ENCODE measurements at regions not wholly inside any gene's neighbourhood (a gene's known extent, or its start where the extent isn't known, plus 50 kb on each side); places are given as distances from the start of the nearest gene placed in this dataset.

DNA sequence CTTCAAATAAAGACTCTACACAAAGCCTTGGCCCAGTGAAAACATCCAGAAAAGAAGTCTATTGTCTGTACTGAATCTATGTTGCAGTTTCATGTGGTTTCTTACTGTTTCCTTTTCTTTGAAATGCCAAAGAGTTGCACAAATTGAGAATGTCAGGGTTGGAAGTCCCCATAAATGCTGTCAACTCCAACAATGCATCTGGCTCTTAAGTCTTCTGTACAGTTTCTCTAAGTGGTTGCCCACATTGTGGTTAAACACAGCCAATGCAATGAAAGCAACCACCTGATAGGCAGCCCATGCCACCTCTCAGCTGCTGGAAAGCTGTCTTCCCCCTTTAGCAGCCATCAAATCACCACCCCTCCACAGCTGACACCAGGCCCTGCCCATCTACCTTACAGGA, 67.2 kb upstream of the C1GALT1C1 start:
- H3K4me3 ChIP-seq: no peak overlapping the region
- no peaks in the 10 kb centered on the region for H3K4me1 ChIP-seq (ENCODE audit: insufficient read depth)
- intact Hi-C loops (cut with DNase I): no loop called here
- no peaks in the 10 kb centered on the region for H3K27me3 ChIP-seq
- DNase-seq: no peak
- H3K36me3 ChIP-seq: no peaks in the 10 kb centered on the region
- no peaks in the 10 kb centered on the region for H3K9me3 ChIP-seq
- TF ChIP-seq, protein P1, sequence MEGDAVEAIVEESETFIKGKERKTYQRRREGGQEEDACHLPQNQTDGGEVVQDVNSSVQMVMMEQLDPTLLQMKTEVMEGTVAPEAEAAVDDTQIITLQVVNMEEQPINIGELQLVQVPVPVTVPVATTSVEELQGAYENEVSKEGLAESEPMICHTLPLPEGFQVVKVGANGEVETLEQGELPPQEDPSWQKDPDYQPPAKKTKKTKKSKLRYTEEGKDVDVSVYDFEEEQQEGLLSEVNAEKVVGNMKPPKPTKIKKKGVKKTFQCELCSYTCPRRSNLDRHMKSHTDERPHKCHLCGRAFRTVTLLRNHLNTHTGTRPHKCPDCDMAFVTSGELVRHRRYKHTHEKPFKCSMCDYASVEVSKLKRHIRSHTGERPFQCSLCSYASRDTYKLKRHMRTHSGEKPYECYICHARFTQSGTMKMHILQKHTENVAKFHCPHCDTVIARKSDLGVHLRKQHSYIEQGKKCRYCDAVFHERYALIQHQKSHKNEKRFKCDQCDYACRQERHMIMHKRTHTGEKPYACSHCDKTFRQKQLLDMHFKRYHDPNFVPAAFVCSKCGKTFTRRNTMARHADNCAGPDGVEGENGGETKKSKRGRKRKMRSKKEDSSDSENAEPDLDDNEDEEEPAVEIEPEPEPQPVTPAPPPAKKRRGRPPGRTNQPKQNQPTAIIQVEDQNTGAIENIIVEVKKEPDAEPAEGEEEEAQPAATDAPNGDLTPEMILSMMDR (IDR thresholded peaks at IDR 0.05): no peak
- TF ChIP-seq EP300 (IDR thresholded peaks at IDR 0.05): no peak
- TF ChIP-seq POLR2A (IDR thresholded peaks at IDR 0.05): no peak
- no peak overlapping the region for H3K27ac ChIP-seq

DNA sequence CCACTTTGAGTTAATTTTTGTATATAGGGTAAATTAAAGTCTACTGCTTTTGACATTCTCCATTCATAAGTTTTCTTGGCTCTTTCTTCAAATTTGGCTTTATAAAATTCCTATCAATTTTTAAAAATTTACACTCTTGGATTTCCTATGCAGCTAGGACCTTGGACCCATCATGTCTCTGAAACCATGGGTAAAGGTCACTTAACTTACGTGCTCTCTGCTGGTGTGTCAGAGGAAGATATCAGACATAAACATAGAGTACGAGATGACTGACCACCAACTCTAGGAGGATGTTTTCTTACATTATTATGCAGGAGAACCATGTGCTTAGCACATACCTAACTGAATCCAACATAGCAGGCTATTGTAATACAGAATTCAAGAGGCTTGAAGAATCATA, 62.5 kb upstream of the C1GALT1C1 start:
- Histone ChIP-seq H3K36me3 (no peaks in the 10 kb centered on the region), H3K4me1 (ENCODE audit: insufficient read depth) (no peaks in the 10 kb centered on the region), H3K27ac (no peak overlapping the region), H3K27me3 (no peaks in the 10 kb centered on the region), H3K4me3 (no peak overlapping the region), H3K9me3 (no peaks in the 10 kb centered on the region)
- intact Hi-C loops (cut with DNase I): no loop called here
- DNase-seq: no peak
- TF ChIP-seq, protein P1 (IDR thresholded peaks at IDR 0.05): no peak
- TF ChIP-seq POLR2A (IDR thresholded peaks at IDR 0.05) (no peak), EP300 (IDR thresholded peaks at IDR 0.05) (no peak)
- WGBS, 3 donors: 50 to 58% (median 56%) methylated on average over 2 of the region's 2 CpGs

DNA sequence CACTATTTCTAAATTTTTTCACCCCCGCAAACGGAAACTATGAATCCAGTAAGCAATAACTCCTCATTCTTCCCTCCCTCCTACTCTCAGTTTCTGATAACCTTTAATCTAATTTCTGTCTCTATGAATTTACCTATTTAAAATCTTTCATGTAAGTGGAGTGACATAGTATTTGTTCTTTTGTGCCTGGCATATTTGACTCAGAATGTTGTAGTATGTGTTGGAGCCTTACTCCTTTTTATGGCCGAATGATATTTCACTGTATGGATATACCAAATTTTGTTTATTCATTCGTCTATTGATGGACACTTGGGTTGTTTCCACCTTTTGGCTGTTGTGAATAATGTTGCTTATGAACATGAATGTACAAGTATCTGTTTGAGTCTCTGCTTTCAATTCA, 61.1 kb upstream of the C1GALT1C1 start:
- Histone ChIP-seq H3K27me3 (no peaks in the 10 kb centered on the region), H3K4me3 (no peak overlapping the region), H3K36me3 (no peaks in the 10 kb centered on the region), H3K4me1 (ENCODE audit: insufficient read depth) (no peaks in the 10 kb centered on the region), H3K27ac (no peak overlapping the region), H3K9me3 (no peaks in the 10 kb centered on the region)
- 68 to 76% (median 73%) methylated on average over 4 of the region's 4 CpGs for WGBS, 3 donors
- no peak for TF ChIP-seq POLR2A (IDR thresholded peaks at IDR 0.05)
- no peak for TF ChIP-seq EP300 (IDR thresholded peaks at IDR 0.05)
- TF ChIP-seq, protein P1 (IDR thresholded peaks at IDR 0.05): no peak
- intact Hi-C loops (cut with DNase I): no loop called here
- no peak for DNase-seq

DNA sequence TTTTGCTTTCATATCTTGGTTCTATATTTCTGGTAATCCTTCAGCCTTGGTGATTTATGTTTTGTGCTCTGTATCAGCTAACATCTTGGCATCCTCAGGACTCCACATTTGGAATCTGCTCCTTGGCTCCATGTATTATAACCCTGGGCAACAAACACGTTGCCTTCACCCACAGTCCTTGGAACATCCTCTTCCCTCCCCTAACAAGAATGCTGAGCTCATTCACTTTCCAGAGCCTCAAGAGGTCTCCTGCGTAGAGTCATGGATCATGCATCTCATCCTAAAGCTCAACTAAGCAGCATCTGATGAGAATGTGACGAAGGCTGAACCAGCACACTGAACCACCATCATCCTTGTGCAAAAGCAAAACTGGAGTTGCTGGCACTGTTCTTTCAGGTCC, 60.5 kb upstream of the C1GALT1C1 start:
- H3K4me3 ChIP-seq: no peak overlapping the region
- H3K27me3 ChIP-seq: no peaks in the 10 kb centered on the region
- H3K4me1 ChIP-seq (ENCODE audit: insufficient read depth): no peaks in the 10 kb centered on the region
- no peaks in the 10 kb centered on the region for H3K9me3 ChIP-seq
- DNase-seq: no peak
- no peak overlapping the region for H3K27ac ChIP-seq
- WGBS, 3 donors: 49 to 53% (median 51%) methylated on average over 3 of the region's 3 CpGs
- intact Hi-C loops (cut with DNase I): no loop called here
- no peaks in the 10 kb centered on the region for H3K36me3 ChIP-seq
- no peak for TF ChIP-seq POLR2A (IDR thresholded peaks at IDR 0.05)
- TF ChIP-seq EP300 (IDR thresholded peaks at IDR 0.05): no peak
- TF ChIP-seq, protein P1 (IDR thresholded peaks at IDR 0.05): no peak

DNA sequence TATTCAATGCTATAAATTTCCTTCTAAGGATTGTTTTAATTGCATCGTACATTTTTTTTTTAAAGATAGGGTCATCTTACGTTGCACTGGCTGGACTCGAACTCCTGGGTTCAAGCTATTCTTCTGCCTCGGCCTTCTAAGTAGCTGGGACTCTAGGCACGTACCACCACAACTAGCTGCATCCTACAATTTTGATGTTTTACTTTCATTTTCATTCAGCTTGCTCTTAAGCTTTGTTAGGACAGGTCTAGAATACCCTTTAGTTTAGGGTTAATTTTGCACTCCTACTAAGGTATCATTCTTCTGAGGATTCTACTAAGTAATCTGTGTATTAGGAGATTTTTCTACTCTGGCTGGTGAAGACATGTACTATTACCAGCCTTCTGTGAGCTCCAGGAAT, 50.2 kb upstream of the C1GALT1C1 start:
- DNase-seq: no peak
- no peaks in the 10 kb centered on the region for H3K27me3 ChIP-seq
- no peaks in the 10 kb centered on the region for H3K4me1 ChIP-seq (ENCODE audit: insufficient read depth)
- H3K36me3 ChIP-seq: no peaks in the 10 kb centered on the region
- TF ChIP-seq EP300 (IDR thresholded peaks at IDR 0.05) (no peak), POLR2A (IDR thresholded peaks at IDR 0.05) (no peak)
- TF ChIP-seq, protein P1 (IDR thresholded peaks at IDR 0.05): no peak
- H3K9me3 ChIP-seq: no peaks in the 10 kb centered on the region
- intact Hi-C loops (cut with DNase I): no loop called here
- whole genome bisulfite sequencing, 3 donors: 76 to 83% (median 81%) methylated on average over 5 of the region's 5 CpGs
- H3K4me3 ChIP-seq: no peak overlapping the region
- H3K27ac ChIP-seq: no peak overlapping the region
